ENCODE measurements at regions not wholly inside any gene's neighbourhood (a gene's known extent, or its start where the extent isn't known, plus 50 kb on each side); places are given as distances from the start of the nearest gene placed in this dataset.

DNA sequence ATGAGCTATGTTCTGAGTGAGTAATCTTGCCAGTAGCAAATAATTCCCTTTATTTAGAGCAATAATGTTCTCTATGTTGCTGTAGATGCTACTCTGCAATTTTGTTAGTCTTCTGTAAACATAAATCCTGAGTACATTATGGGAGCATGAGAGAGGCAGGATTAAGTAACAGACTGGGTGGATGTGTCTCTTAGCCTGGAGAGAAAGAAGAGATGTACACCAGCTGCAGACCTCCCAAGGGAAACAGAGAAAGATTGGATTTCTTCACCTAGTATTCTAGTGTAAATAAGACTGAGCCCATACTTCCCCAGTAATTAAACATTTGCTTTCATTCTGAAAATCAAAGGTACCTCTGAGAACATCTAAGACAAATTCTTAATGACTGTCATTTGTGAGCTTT lies 564.0 kb downstream of the TRHDE start:
- no peaks in the 10 kb centered on the region for H3K36me3 Mint-ChIP-seq
- CTCF ChIA-PET: no interaction called here
- Histone ChIP-seq H3K27me3 (replicated peaks in 1 of 2; ENCODE audit: control insufficient read depth in 2 of 2, extremely low read depth in 1 of 2, insufficient read depth in 2 of 2, low read length in 1 of 2) (no peaks in the 10 kb centered on the region), H3K4me3 (ENCODE audit: control insufficient read depth in 1 of 2, extremely low read depth in 1 of 2, low read length in 1 of 2) (no peak overlapping the region), H3K9me3 (no peaks in the 10 kb centered on the region), H3K36me3 (ENCODE audit: control insufficient read depth in 2 of 2, extremely low read depth in 1 of 2, insufficient read depth in 1 of 2, low read length in 1 of 2) (no peaks in the 10 kb centered on the region), H3K27ac (ENCODE audit: low read length) (no peak overlapping the region), H3K4me1 (ENCODE audit: control insufficient read depth in 1 of 2, extremely low read depth in 1 of 2, insufficient read depth in 2 of 2, low read length in 2 of 2) (no peaks in the 10 kb centered on the region)
- H3K4me3 Mint-ChIP-seq: no peak overlapping the region
- POLR2A ChIA-PET: no interaction called here
- H3K27ac Mint-ChIP-seq: no peak overlapping the region
- DNase-seq (no peak), ATAC-seq (replicated peaks in 1 of 4) (no peak)
- H3K4me1 Mint-ChIP-seq: no peaks in the 10 kb centered on the region
- peaks cover 4 to 6% (median 5%) of the 10 kb centered on the region in 3 donors for H3K9me3 Mint-ChIP-seq
- no peaks in the 10 kb centered on the region for H3K27me3 Mint-ChIP-seq

- no peak for ATAC-seq (replicated peaks in 1 of 4)
- Mint-ChIP-seq H3K27ac (no peak overlapping the region), H3K36me3 (no peaks in the 10 kb centered on the region), H3K4me1 (no peaks in the 10 kb centered on the region), H3K4me3 (no peak overlapping the region), H3K27me3 (no peaks in the 10 kb centered on the region), H3K9me3 (peaks cover 11 to 26% (median 16%) of the 10 kb centered on the region in 3 donors)
- H3K4me1 ChIP-seq (ENCODE audit: control insufficient read depth in 1 of 2, extremely low read depth in 1 of 2, insufficient read depth in 2 of 2, low read length in 2 of 2): no peaks in the 10 kb centered on the region
- ChIA-PET POLR2A (no interaction called here), CTCF (no interaction called here)
- no peak for DNase-seq
- H3K27ac ChIP-seq (ENCODE audit: low read length): no peak overlapping the region
- no peaks in the 10 kb centered on the region for H3K36me3 ChIP-seq (ENCODE audit: control insufficient read depth in 2 of 2, extremely low read depth in 1 of 2, insufficient read depth in 1 of 2, low read length in 1 of 2)
- no peak overlapping the region for H3K4me3 ChIP-seq (ENCODE audit: control insufficient read depth in 1 of 2, extremely low read depth in 1 of 2, low read length in 1 of 2)
- H3K27me3 ChIP-seq (replicated peaks in 1 of 2; ENCODE audit: control insufficient read depth in 2 of 2, extremely low read depth in 1 of 2, insufficient read depth in 2 of 2, low read length in 1 of 2): no peaks in the 10 kb centered on the region
- no peaks in the 10 kb centered on the region for H3K9me3 ChIP-seq
- no CpG with 5 or more reads among the region's 1 CpG for WGBS (ENCODE audit: insufficient coverage)
Measured at GRCh38 chr12:72839696-72840095, 567.5 kb downstream of the TRHDE start.

DNA sequence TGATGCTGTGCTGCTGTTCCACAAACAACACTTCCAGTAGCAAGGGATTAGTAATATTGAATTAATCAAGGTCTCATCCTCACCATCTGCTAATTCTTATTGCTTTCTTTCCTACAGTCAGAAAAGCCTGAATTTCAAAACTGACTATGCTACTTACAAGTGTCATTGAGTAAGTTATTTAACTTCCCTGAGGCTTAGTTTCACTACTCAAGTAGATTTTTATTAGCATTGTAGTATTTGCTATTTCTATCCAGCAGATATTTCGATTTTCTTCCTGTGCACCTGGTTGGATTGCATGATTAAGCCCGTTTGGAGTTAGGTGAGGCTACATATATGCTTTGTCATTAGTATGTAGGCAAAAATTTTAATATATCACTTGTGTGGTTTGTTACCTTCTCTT lies 591.5 kb downstream of the TRHDE start:
- no peaks in the 10 kb centered on the region for H3K36me3 ChIP-seq (ENCODE audit: control insufficient read depth in 2 of 2, extremely low read depth in 1 of 2, insufficient read depth in 1 of 2, low read length in 1 of 2)
- no peaks in the 10 kb centered on the region for H3K4me1 ChIP-seq (ENCODE audit: control insufficient read depth in 1 of 2, extremely low read depth in 1 of 2, insufficient read depth in 2 of 2, low read length in 2 of 2)
- H3K36me3 Mint-ChIP-seq: no peaks in the 10 kb centered on the region
- H3K4me3 ChIP-seq (ENCODE audit: control insufficient read depth in 1 of 2, extremely low read depth in 1 of 2, low read length in 1 of 2): no peak overlapping the region
- H3K27ac Mint-ChIP-seq: no peak overlapping the region
- H3K27me3 ChIP-seq (replicated peaks in 1 of 2; ENCODE audit: control insufficient read depth in 2 of 2, extremely low read depth in 1 of 2, insufficient read depth in 2 of 2, low read length in 1 of 2): no peaks in the 10 kb centered on the region
- H3K9me3 Mint-ChIP-seq: peaks cover 12 to 19% (median 13%) of the 10 kb centered on the region in 3 donors
- H3K9me3 ChIP-seq: no peaks in the 10 kb centered on the region
- no peak overlapping the region for H3K27ac ChIP-seq (ENCODE audit: low read length)
- H3K27me3 Mint-ChIP-seq: no peaks in the 10 kb centered on the region
- WGBS (ENCODE audit: insufficient coverage): no CpG with 5 or more reads among the region's 2 CpGs
- CTCF ChIA-PET: no interaction called here
- DNase-seq: no peak
- H3K4me1 Mint-ChIP-seq: no peaks in the 10 kb centered on the region
- no peak for ATAC-seq (replicated peaks in 1 of 4)
- POLR2A ChIA-PET: no interaction called here
- no peak overlapping the region for H3K4me3 Mint-ChIP-seq

- DNase-seq (no peak), ATAC-seq (replicated peaks in 1 of 4) (no peak)
- H3K4me3 Mint-ChIP-seq: no peak overlapping the region
- H3K27ac Mint-ChIP-seq: no peak overlapping the region
- no peaks in the 10 kb centered on the region for H3K36me3 ChIP-seq (ENCODE audit: control insufficient read depth in 2 of 2, extremely low read depth in 1 of 2, insufficient read depth in 1 of 2, low read length in 1 of 2)
- ChIA-PET CTCF (no interaction called here), POLR2A (no interaction called here)
- 100% methylated on average over 1 of the region's 2 CpGs for WGBS (ENCODE audit: insufficient coverage)
- H3K27me3 Mint-ChIP-seq: no peaks in the 10 kb centered on the region
- H3K27me3 ChIP-seq (replicated peaks in 1 of 2; ENCODE audit: control insufficient read depth in 2 of 2, extremely low read depth in 1 of 2, insufficient read depth in 2 of 2, low read length in 1 of 2): no peaks in the 10 kb centered on the region
- no peaks in the 10 kb centered on the region for H3K4me1 Mint-ChIP-seq
- no peak overlapping the region for H3K4me3 ChIP-seq (ENCODE audit: control insufficient read depth in 1 of 2, extremely low read depth in 1 of 2, low read length in 1 of 2)
- peaks cover 9 to 19% (median 12%) of the 10 kb centered on the region in 3 donors for H3K9me3 Mint-ChIP-seq
- H3K9me3 ChIP-seq: no peaks in the 10 kb centered on the region
- H3K4me1 ChIP-seq (ENCODE audit: control insufficient read depth in 1 of 2, extremely low read depth in 1 of 2, insufficient read depth in 2 of 2, low read length in 2 of 2): no peaks in the 10 kb centered on the region
- H3K36me3 Mint-ChIP-seq: no peaks in the 10 kb centered on the region
- H3K27ac ChIP-seq (ENCODE audit: low read length): no peak overlapping the region
Measured at GRCh38 chr12:72865921-72866320, 593.8 kb downstream of the TRHDE start.

- whole genome bisulfite sequencing (ENCODE audit: insufficient coverage): 89% methylated on average over 5 of the region's 6 CpGs
- H3K27me3 Mint-ChIP-seq: no peaks in the 10 kb centered on the region
- H3K4me1 ChIP-seq (ENCODE audit: control insufficient read depth in 1 of 2, extremely low read depth in 1 of 2, insufficient read depth in 2 of 2, low read length in 2 of 2): no peaks in the 10 kb centered on the region
- no peak overlapping the region for H3K4me3 ChIP-seq (ENCODE audit: control insufficient read depth in 1 of 2, extremely low read depth in 1 of 2, low read length in 1 of 2)
- H3K27me3 ChIP-seq (replicated peaks in 1 of 2; ENCODE audit: control insufficient read depth in 2 of 2, extremely low read depth in 1 of 2, insufficient read depth in 2 of 2, low read length in 1 of 2): no peaks in the 10 kb centered on the region
- peaks cover 11 to 14% (median 13%) of the 10 kb centered on the region in 3 donors for H3K9me3 Mint-ChIP-seq
- ChIA-PET CTCF (no interaction called here), POLR2A (no interaction called here)
- H3K36me3 ChIP-seq (ENCODE audit: control insufficient read depth in 2 of 2, extremely low read depth in 1 of 2, insufficient read depth in 1 of 2, low read length in 1 of 2): no peaks in the 10 kb centered on the region
- no peaks in the 10 kb centered on the region for H3K9me3 ChIP-seq
- no peaks in the 10 kb centered on the region for H3K36me3 Mint-ChIP-seq
- H3K27ac Mint-ChIP-seq: no peak overlapping the region
- H3K27ac ChIP-seq (ENCODE audit: low read length): no peak overlapping the region
- DNase-seq (no peak), ATAC-seq (replicated peaks in 1 of 4) (no peak)
- H3K4me3 Mint-ChIP-seq: no peak overlapping the region
- H3K4me1 Mint-ChIP-seq: no peaks in the 10 kb centered on the region
Measured at GRCh38 chr12:72869024-72869423, 596.9 kb downstream of the TRHDE start.

DNA sequence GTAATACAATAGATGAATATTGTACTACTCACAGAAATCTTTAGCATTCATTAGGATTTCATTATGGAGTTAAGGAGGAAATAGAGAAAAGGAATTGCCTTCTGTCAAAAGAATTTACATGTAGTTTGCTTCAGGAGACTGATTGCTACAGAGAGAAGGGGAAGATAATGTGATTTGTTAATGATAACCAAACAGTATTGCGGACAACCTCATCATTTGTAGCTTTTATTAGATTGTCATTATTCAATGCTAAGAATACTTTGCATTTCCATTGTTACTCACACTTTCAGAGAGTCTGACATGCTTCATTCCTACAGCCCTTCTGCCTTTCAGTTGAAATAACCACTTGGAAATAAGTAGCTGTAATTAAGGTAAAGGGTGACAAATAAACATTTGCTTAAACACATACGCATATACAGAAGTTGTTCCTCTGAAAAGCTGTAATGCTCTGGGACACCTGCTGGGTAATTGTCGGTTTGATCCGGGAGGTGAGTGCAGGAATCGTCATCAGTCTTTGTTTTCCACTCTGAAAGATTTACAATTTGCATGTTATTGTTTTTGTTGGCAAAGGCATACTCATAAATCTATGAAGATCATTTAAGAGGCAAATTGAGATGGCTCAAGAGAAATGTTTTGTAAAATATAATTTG lies 600.2 kb downstream of the TRHDE start:
- Histone ChIP-seq H3K36me3 (ENCODE audit: control insufficient read depth in 2 of 2, extremely low read depth in 1 of 2, insufficient read depth in 1 of 2, low read length in 1 of 2) (no peaks in the 10 kb centered on the region), H3K9me3 (no peaks in the 10 kb centered on the region), H3K4me1 (ENCODE audit: control insufficient read depth in 1 of 2, extremely low read depth in 1 of 2, insufficient read depth in 2 of 2, low read length in 2 of 2) (no peaks in the 10 kb centered on the region), H3K4me3 (ENCODE audit: control insufficient read depth in 1 of 2, extremely low read depth in 1 of 2, low read length in 1 of 2) (no peak overlapping the region), H3K27me3 (replicated peaks in 1 of 2; ENCODE audit: control insufficient read depth in 2 of 2, extremely low read depth in 1 of 2, insufficient read depth in 2 of 2, low read length in 1 of 2) (no peaks in the 10 kb centered on the region), H3K27ac (ENCODE audit: low read length) (no peak overlapping the region)
- Mint-ChIP-seq H3K27ac (no peak overlapping the region), H3K4me3 (no peak overlapping the region), H3K27me3 (no peaks in the 10 kb centered on the region), H3K36me3 (no peaks in the 10 kb centered on the region), H3K9me3 (peaks cover 5 to 17% (median 16%) of the 10 kb centered on the region in 3 donors), H3K4me1 (no peaks in the 10 kb centered on the region)
- ChIA-PET CTCF (no interaction called here), POLR2A (interaction anchor here in 1 of 2 donors (0.6 kb wide), 1 partner anchor 481 kb away, joined by 4 read pairs; no protein-coding TSS in a partner anchor)
- no peak for ATAC-seq (replicated peaks in 1 of 4)
- DNase-seq: no peak
- WGBS (ENCODE audit: insufficient coverage): 93% methylated on average over 3 of the region's 5 CpGs

DNA sequence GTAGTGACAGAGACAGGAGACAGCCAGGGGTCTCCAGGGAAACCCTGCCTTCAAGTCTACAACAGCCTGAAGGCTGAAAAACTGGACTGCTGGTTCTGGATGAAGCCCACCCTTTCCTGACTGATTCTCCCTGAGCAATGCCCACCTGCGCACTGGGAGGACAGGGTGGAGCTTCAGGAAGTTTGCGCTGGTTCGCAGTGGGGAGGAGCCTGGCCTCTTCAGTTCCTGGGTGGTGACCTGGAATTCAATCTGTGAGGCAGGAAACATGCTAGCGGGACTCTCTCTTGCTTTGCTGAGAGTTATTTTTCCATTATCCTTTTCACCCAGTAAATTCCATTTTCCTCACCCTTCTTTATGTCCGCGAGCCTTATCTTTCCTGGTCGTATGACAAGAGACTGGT lies 600.8 kb downstream of the TRHDE start:
- ChIA-PET CTCF (no interaction called here), POLR2A (interaction anchor here in 1 of 2 donors (0.6 kb wide), 1 partner anchor 480 kb away, joined by 4 read pairs; no protein-coding TSS in a partner anchor)
- no peak overlapping the region for H3K27ac Mint-ChIP-seq
- H3K36me3 Mint-ChIP-seq: no peaks in the 10 kb centered on the region
- Histone ChIP-seq H3K4me1 (ENCODE audit: control insufficient read depth in 1 of 2, extremely low read depth in 1 of 2, insufficient read depth in 2 of 2, low read length in 2 of 2) (no peaks in the 10 kb centered on the region), H3K9me3 (no peaks in the 10 kb centered on the region), H3K27ac (ENCODE audit: low read length) (no peak overlapping the region), H3K36me3 (ENCODE audit: control insufficient read depth in 2 of 2, extremely low read depth in 1 of 2, insufficient read depth in 1 of 2, low read length in 1 of 2) (no peaks in the 10 kb centered on the region), H3K27me3 (replicated peaks in 1 of 2; ENCODE audit: control insufficient read depth in 2 of 2, extremely low read depth in 1 of 2, insufficient read depth in 2 of 2, low read length in 1 of 2) (no peaks in the 10 kb centered on the region), H3K4me3 (ENCODE audit: control insufficient read depth in 1 of 2, extremely low read depth in 1 of 2, low read length in 1 of 2) (no peak overlapping the region)
- no peaks in the 10 kb centered on the region for H3K27me3 Mint-ChIP-seq
- 96% methylated on average over 3 of the region's 7 CpGs for WGBS (ENCODE audit: insufficient coverage)
- no peaks in the 10 kb centered on the region for H3K4me1 Mint-ChIP-seq
- DNase-seq: no peak
- H3K9me3 Mint-ChIP-seq: peaks cover 7 to 19% (median 17%) of the 10 kb centered on the region in 3 donors
- ATAC-seq (replicated peaks in 1 of 4): no peak
- H3K4me3 Mint-ChIP-seq: no peak overlapping the region

All from T-cell (primary cell).